NCI-H1105 treated with DMSO at 0.1 percent for 48 hours (cell line): ENCODE measurements at regions not wholly inside any gene's neighbourhood (a gene's known extent, or its start where the extent isn't known, plus 50 kb on each side); places are given as distances from the start of the nearest gene placed in this dataset.
A peak's percentile ranks its signal among the peaks of the same experiment; 100 is the strongest.

Source experiments
- DNase-seq: peaks from one replicate; lab custom pipeline; 2025; lab: John Stamatoyannopoulos, UW

DNA sequence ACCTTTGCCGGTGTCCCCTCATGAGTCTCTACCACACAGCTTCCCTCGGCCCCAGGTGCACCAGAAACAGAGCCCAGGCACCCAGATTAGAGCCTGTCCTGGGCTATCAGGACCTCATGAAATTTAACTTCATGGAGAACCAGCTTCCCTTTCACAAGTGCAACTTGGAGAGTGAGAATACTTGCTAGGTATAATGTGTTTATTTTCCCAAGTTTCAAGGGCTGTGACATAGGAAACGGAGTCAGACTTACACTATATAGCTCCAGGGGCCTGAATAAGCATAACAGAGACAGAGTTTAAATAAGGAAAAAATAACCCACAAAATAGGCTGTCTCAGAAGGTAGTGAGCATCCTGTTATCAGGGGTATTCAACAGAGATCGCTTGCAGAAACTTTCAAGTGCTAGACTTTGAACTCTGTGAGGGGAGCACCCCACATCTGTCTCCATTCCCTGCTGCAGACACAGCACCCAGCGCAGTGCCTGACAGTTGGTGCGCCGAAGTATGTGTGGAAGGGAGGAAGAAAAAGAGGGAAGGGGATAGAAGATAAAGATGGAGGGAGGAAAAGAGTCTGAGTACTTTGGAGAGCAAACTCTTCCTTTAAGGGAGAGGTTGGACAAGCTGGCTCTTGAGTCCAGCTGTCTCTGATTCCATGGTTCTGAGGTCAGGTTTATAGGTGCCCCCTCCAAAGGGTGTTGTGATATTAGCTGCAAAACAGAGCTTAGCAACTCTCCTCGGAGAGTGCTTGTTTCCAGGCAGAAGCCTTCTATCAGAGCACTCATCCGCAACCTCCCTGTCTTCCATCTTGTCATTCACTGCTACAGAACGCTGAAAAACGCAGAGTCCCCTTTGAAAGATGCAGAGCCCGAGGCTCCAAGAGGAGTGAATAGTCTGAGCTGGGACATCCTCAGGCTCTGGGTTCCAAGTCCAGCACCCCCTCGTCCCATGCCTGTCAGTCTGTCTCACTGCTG, 84.8 kb downstream of the CPN2 start:
- no peak for DNase-seq

GRCh38 chr3:194267744-194268653, 83.1 kb downstream of the CPN2 start:
- DNase-seq: no peak

- DNase-seq: no peak
Observed at GRCh38 chr3:194268654-194269512, 82.2 kb downstream of the CPN2 start.

- no peak for DNase-seq
Observed at GRCh38 chr3:194269610-194270145, 81.5 kb downstream of the CPN2 start.

GRCh38 chr3:194270627-194271459, 80.3 kb downstream of the CPN2 start:
- no peak for DNase-seq

DNA sequence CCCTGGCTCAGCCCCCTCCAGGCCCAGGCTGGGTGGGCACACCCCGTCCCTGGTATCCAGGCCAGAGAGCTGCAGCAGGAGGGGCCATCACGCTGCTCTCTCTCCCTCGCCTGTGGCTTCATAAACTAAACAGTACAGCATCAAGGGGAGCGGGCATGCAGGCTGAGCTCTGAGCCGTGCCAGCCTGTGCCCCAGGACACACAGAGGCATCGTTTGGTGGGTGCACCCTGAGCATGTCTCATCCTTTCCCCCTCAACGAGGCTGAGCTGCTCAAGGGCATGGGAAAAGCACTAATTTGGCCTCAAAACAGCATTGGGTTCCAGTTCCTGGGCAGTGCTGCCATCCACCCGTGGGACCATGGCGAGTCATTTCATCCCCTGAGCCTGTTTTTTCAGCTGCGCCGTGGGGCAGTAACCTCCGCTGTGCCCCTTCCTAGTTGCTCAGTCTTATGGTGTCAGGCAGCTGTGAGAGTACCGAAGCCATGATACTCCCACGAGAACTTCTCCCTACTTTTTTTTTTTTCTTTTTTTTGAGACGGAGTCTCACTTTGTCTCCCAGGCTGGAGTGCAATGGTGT, 79.6 kb downstream of the CPN2 start:
- DNase-seq: no peak

DNA sequence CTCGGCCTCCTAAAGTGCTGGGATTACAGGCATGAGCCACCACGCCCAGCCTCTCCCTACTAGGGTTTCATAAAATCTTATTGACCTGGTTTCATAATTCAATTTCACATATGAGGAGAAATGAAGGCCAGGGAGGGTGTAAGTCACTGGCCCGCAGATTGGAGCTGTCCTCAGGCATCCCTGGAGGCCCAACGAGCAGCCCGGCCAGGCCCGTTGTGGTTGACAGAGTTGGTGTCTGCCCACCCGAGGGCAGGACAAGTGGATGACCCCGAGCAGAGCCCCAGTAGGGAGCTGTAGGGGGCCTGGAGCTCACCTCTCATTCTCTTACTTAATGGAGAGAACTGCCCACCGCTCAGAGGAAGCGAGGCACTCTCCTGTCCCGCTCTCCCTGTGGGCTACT, 78.9 kb downstream of the CPN2 start:
- no peak for DNase-seq

- DNase-seq: peak; percentile 8
Observed at GRCh38 chr3:194272861-194273742, 78.0 kb downstream of the CPN2 start.

DNA sequence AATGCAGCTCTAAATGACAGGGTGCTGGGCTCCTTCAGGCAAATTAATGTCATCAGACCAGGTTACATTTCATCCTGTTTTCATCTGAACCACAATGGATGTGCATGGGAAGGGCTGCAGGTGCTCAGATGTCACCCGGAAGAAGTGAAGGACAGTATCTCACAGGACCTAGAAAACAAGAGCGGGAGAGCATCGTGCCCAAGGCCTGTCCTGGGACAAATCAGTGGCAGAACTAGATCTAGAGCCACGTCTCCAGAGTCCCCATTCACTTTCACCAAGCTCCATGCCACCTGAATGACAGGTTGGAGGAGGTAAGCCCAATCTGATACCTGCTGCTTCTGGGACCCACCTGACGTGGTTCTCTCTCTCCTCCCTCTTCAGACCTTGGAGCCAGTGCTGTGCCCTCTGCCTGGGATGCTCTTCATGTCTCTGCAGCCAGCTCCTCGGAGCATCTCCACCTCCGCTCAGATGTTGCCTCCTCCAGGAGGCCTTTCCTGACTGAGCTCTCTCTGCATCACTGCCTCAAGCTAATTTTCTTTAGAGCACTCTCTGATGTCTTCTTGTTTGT, 77.3 kb downstream of the CPN2 start:
- no peak for DNase-seq

- DNase-seq: no peak
Observed at GRCh38 chr3:194274424-194275085, 76.6 kb downstream of the CPN2 start.

GRCh38 chr3:194275291-194275690, 75.8 kb downstream of the CPN2 start:
- DNase-seq: no peak

DNA sequence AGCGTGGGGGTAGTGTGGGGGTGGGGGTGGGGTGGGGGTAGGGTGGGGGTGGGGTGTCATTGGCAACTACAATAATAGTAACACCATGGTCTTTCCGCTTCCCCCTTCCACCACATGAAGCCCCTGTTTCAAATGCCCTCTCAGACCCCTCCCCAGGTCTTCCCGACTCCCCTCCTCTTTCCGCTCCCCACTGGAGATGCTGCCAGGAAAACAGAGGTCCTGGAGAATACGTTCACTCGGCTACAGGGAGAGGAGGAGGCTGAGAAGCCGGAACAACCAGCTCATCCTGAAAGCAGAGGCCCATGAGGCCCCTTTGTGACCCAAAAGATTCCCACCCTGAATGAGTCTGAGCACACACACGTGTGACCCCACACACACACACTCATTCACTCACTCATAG, 75.4 kb downstream of the CPN2 start:
- no peak for DNase-seq

- no peak for DNase-seq
Observed at GRCh38 chr3:194276768-194277103, 74.4 kb downstream of the CPN2 start.

GRCh38 chr3:194277104-194277785, 73.9 kb downstream of the CPN2 start:
- DNase-seq: peak; percentile 61

GRCh38 chr3:194277786-194278130, 73.4 kb downstream of the CPN2 start:
- no peak for DNase-seq

- DNase-seq: no peak
Observed at GRCh38 chr3:194278186-194278845, 72.8 kb downstream of the CPN2 start.

DNA sequence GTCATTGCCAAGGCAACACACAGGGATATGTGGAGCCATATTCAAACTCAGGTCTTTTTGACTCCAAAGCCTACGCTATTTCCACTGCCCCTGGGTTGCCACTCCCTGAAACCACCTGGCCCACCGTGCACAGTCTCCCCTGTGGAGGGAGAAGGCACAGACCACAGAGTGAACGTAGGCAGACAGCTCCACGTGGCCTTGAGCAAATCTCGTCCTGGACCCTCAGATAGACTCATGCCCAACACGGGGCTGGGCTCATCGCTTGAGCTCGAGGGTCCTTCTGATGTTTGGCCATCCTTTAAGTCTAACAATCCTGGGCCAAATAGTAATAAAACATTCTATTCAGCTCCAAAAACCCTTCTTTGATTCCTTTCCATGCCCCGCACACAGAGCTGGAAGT, 72.0 kb downstream of the CPN2 start:
- no peak for DNase-seq
